ENCODE measurements at regions not wholly inside any gene's neighbourhood (a gene's known extent, or its start where the extent isn't known, plus 50 kb on each side); places are given as distances from the start of the nearest gene placed in this dataset.

DNA sequence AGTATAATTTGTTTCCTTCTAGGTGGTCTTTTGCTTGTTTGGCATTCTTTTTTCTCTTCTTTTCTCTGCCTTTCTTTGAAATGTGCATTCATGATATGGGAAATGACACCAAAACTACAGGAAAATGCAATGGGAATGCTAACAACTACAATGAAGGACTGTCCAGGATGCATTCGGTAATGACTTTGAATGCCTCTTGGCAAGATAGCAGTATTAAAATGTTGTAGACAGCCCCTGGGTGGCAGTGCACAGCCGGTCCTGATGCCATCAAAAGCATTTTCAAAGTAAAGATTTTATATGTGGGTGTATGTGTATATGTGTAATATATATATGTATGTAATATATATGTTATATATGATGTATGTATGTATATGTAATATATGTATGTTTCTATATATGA lies 218.8 kb upstream of the MMS22L start:
- no peak overlapping the region for H4K5ac ChIP-seq (ENCODE audit: insufficient read length, low read depth, low read length)
- no peak for DNase-seq (ENCODE audit: low read depth in 1 of 2, low spot score in 2 of 2)
- no peak overlapping the region for H3K4me2 ChIP-seq (ENCODE audit: insufficient read depth in 1 of 2, low read depth in 2 of 2, low read length in 2 of 2)
- H3K79me1 ChIP-seq (ENCODE audit: low read depth, low read length): no peaks in the 10 kb centered on the region
- H3K18ac ChIP-seq (ENCODE audit: extremely low read depth, low read length): no peak overlapping the region
- no peak for FAIRE-seq
- H3K56ac ChIP-seq (replicated peaks; ENCODE audit: insufficient read length, low read depth, low read length): no peak overlapping the region
- H2BK20ac ChIP-seq (ENCODE audit: low read length): no peak overlapping the region
- no peak overlapping the region for H3K23ac ChIP-seq (ENCODE audit: insufficient read length)
- H3K9me3 ChIP-seq (ENCODE audit: insufficient read depth in 2 of 2, low read depth in 1 of 2, low read length in 1 of 2): no peaks in the 10 kb centered on the region
- H3K4ac ChIP-seq (replicated peaks; ENCODE audit: insufficient read length, low read depth, low read length): no peak overlapping the region
- H3K14ac ChIP-seq (ENCODE audit: insufficient read length): no peak overlapping the region
- H3K79me2 ChIP-seq (ENCODE audit: control insufficient read depth in 1 of 2, insufficient read depth in 2 of 2, low read length in 2 of 2): no peaks in the 10 kb centered on the region
- H3K9ac ChIP-seq (replicated peaks in 1 of 4; ENCODE audit: extremely low read depth in 1 of 4, low read depth in 3 of 4, low read length in 3 of 4): no peak overlapping the region
- no peak overlapping the region for H4K8ac ChIP-seq (ENCODE audit: extremely low read depth, insufficient read depth, low read length)
- H3K36me3 ChIP-seq (ENCODE audit: control insufficient read depth in 2 of 4, insufficient read depth in 4 of 4, low read length in 3 of 4): no peaks in the 10 kb centered on the region
- H3K27ac ChIP-seq (ENCODE audit: low read depth, low read length): no peak overlapping the region
- no peaks in the 10 kb centered on the region for H3K4me1 ChIP-seq (replicated peaks in 1 of 4; ENCODE audit: control insufficient read depth in 3 of 4, insufficient read depth in 4 of 4, low read length in 3 of 4)
- no peak overlapping the region for H2AK5ac ChIP-seq (ENCODE audit: low read depth, low read length)
- H2BK5ac ChIP-seq (ENCODE audit: low read depth, low read length): no peak overlapping the region
- no peaks in the 10 kb centered on the region for H4K20me1 ChIP-seq (replicated peaks in 1 of 2; ENCODE audit: control insufficient read depth in 1 of 2, insufficient read depth in 2 of 2, low read length in 2 of 2)
- WGBS, 2 experiments (ENCODE audit: extremely low coverage in 1 of 2, insufficient coverage in 1 of 2, insufficient read length in 1 of 2, insufficient replicate concordance in 2 of 2, low coverage in 1 of 2, low lambda C conversion rate in 2 of 2, missing lambda C conversion rate in 1 of 2): 76% methylated on average over 2 of the region's 2 CpGs; no CpG with 5 or more reads in 1 of the 2 experiments
- CTCF ChIA-PET (ENCODE audit: partially characterized antibody): no interaction called here
- H4K91ac ChIP-seq (replicated peaks; ENCODE audit: insufficient read length, low read length): no peak overlapping the region
- POLR2A ChIA-PET (ENCODE audit: partially characterized antibody): no interaction called here
- H2BK12ac ChIP-seq (ENCODE audit: low read depth, low read length): no peak overlapping the region
- no peak overlapping the region for H3K4me3 ChIP-seq (ENCODE audit: extremely low read depth in 1 of 4, insufficient read depth in 2 of 4, low read depth in 3 of 4, low read length in 4 of 4)
- no peak overlapping the region for H2AFZ ChIP-seq (ENCODE audit: low read length)
- no peak overlapping the region for H2BK15ac ChIP-seq (ENCODE audit: low read length)
- H3K27me3 ChIP-seq (replicated peaks in 1 of 4; ENCODE audit: control insufficient read depth in 3 of 4, extremely low read depth in 1 of 4, insufficient read depth in 3 of 4, low read length in 3 of 4): no peaks in the 10 kb centered on the region
- no peaks in the 10 kb centered on the region for H3K23me2 ChIP-seq (ENCODE audit: low read depth, low read length)
- no peak overlapping the region for H2BK120ac ChIP-seq (replicated peaks; ENCODE audit: low read depth, low read length)
- TF ChIP-seq GTF2F1 (IDR thresholded peaks at IDR 0.05; ENCODE audit: borderline replicate concordance, low read depth, low read length) (no peak), EGR1 (IDR thresholded peaks at IDR 0.05; ENCODE audit: borderline replicate concordance, low read depth, low read length) (no peak)
